Renal cortical epithelial cell (primary cell): ENCODE measurements at regions not wholly inside any gene's neighbourhood (a gene's known extent, or its start where the extent isn't known, plus 50 kb on each side); places are given as distances from the start of the nearest gene placed in this dataset.

Source experiments
- DNase-seq: peaks from one replicate; pipeline ENCODE4 v3.0.0-alpha.2; 2011; ENCODE audit warnings: low read depth

DNA sequence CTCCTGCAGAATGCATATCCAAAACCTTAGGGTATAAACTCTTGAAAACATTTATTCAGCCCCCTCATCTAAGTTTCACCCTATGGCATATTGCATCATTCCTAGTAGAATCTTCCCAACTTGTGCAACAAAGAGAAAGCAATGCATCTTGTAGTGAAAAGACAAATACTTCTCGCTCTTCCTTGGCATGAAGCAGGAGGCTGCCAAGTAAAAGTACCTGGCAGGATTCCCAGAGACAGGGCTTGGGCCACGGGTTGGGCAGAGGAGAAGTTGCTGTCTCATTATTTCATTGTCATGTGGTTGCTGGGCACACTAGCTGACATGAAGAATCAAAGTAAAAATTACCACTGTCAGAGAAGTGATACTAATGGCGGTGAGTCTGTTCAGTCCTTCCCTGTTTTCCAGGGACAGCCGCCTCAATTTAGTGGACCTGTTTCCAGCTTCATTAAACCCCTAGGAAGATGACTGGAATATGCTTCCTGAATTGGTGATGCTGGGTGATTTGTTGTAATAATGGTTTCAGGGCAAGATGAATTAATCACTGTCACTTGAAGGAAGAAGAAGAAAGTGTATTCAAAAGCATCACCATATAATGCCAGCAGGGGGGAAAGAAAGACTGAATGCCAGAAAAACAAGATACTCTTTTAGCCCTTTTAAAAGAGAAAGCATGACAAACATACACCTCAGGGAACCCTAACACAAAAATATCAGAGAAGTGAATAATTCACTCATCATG lies 380.5 kb upstream of the IGFBP7 start:
- DNase-seq = peak; percentile 75

DNA sequence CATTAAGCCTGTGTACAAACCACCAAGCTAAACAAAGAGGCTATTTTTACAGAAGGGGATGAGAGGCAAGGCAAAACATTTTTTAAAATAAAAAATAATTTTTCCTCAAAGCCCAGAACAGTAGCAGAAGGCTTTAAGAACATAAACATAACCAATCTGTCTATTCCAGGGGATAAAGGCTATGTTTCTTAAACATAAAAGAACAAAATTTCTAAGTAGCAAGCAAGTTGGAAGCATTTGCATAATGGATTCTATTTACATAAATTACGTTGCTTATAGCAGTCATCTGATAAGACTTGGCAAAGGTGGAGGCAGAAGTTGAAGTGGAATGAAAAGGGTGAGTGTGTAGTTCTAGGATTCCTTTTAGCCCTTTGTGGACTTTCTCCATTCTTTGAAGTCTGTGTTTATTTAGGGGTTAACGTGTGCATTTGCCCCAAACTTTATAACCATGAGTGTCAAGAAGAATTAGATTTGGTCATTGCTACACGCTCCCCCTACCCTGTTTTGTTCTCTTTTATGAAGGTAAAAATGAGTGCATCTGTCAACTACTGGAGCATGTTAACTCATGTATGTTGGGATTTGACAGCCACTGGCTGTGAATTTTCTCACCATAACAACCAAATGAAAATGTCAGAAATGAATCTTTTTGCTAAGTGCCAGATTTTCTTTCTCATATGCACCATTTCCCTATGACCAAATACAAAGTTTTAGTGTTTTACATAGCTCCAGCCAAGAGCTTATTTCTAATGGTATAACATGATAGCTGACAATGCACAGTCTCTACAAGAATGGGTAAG lies 378.4 kb upstream of the IGFBP7 start:
- DNase-seq = no peak

DNA sequence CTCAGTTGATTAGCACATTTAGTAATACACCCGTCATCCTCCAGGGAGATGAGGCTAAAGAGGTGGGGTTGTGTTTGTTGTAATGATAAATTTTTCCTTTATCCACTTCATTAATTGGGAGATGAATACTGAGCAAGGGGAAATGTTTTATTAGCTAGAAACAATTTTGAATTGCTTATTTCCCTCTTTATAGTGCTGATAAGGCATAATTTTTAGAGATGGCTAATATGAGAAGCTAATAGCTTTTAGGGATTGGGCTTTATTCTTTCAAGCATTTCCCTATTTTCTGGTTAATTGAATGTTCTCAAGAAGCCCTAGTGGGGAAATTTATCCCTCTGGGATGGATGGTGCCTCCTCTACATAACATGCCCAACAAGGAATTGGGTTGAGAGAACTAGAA lies 365.2 kb upstream of the IGFBP7 start:
- no peak for DNase-seq

DNA sequence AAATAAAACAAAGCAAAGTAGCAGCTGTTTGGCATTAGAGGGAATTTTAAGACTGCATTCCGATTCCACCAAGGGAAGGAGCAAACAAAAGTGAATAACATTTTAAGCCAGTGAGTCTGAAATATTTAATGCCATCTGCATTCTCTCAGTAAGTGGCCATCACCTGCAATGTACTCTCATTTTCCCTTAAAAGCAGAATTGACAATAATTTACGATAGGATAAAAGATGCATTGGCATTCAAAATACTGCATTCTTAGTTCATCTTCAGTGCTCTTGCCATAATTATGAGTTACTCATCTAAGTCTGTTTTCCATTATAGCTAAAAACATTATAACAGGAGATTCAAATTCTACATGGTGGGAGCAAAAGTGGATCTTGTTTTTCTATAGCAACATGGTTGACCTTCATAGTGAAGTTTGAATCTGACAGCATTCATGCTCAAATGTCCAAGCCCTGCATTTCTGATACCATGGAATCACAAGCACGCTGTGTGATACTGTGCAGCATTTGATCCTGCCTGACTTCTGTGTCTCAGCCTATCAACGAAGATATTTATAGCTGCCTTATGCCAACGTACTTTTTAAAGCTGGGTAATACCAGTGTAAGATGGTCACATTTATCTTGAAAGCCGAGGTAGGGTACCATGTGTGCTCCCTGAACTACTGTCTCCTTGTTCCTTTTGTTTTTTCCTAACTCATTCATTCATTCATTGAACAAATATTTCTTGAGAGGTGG lies 355.3 kb upstream of the IGFBP7 start:
- no peak for DNase-seq

DNA sequence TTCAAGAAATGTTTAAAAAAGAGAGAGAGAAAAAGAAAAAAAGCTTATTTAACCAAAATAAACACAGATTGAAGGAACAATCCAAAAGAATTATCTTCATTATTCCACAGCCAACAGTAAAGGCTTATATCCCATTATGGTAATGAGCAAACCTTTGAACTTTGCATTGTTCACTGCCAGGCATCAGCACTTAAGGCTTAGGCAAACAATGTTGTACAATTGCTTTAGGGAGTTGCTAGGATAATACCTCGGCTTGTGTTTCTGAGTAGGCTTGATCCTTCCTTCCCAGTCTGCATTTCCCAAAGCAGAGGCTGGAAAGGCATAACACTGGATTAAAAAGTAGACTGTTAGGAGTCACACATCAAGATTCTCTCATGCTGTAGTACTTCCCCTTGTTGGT lies 352.7 kb upstream of the IGFBP7 start:
- DNase-seq = peak; percentile 6

DNA sequence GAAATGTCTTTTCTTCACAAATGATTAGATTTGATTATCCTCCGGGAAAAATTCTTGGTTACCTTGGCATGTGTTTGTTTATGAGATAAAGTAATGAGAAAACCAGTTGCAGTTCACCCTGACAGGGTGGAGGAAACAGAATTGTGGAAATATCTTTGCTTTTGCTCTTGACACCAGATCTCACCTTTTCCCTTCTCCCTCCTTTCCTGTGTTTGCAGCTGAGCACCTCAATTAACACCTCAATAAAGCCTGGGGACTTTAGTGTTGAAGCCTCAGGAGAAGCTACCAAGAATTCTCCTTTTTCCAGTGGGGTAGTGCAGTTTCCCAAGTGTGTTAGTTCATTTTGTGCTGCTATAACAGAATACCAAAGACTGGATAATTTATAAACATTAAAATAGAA lies 350.8 kb upstream of the IGFBP7 start:
- no peak for DNase-seq

DNA sequence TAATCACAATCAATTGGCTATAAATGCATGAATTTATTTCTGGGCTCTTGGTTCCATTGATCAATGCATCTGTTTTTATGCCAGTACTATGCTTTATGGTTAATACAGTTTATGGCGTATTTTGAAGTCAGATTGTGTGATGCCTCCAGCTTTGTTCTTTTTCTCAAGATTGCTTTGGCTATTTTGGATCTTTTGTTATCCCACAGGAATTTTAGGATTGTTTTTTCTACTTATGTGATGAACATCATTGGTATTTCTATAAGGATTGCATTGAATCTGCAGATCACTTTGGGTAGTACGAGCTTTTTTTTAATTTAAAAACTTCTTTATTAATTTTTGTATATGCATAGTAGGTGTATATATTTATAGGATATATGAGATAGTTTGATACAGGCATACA lies 338.7 kb upstream of the IGFBP7 start:
- no peak for DNase-seq

DNA sequence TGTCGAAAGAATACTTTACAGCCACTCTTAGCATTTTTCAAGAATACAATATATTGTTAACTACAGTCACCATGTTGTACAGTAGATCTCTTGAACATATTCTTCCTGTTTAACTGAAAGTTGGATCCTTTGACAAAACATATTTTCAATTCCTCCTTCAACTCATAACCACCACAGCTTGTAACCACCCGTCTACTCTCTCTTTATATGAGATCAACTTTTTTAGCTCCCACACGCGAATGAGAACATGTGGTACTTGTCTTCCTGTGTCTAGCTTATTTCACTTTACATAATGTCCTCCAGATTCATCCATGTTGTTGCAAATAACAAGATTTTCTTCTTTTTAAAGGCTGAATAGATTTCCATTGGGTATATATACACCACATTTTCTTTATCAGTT lies 338.3 kb upstream of the IGFBP7 start:
- no peak for DNase-seq

DNA sequence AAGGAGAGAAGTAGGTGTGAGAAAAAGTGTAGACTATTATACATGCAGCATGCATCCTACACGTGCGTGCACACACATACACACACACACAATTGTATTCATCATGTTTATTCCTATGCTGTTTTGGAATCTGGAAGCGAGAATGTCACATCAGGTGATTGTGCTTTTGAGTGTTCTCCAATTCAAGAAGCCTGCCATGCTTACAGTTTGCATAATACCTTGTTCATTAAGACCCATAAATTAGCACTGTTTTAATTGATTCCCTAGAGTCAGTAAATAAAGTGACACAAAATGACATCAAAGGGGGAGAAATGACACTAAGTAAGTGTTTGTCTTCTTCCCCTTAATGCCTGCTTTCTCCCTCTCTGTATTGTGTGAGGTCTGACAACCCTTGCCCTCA lies 336.1 kb upstream of the IGFBP7 start:
- no peak for DNase-seq

DNA sequence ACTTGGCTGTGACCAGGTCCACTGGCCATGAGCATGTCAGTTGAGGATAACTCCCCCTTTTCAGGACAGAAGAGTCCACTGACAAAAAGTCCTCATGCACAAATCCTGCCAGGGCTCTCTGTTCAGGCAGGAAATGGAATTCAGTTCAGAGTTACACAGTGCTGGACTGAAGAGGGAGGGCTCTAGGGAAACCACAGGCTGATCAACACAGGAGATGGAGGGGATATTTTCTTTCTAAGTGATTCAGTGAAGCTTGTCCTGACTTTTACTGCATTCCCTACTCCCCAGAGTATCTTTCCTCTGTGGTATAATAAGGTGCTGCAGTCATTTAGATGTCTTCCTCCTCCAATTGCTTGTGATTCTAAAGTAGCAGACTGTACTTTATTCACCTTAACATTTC lies 335.5 kb upstream of the IGFBP7 start:
- DNase-seq = peak; percentile 23

DNA sequence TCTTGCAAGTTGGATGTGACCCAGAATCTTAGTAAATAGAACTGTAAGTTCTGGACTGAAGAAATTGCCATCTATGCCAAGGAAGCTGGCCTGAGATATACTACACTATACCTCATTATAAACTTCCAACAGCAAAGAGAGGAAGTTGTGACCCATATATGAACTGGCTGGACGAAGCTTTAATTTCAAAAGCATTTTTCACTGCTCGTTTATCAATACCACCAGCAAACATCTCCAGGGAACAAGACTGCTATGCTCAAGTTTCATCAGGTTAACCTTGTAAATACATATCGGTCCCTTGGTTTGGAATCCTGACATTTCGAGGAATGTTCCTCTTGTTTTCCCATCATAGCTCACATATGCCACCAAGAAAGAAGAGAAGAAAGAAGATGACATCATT lies 334.5 kb upstream of the IGFBP7 start:
- no peak for DNase-seq

DNA sequence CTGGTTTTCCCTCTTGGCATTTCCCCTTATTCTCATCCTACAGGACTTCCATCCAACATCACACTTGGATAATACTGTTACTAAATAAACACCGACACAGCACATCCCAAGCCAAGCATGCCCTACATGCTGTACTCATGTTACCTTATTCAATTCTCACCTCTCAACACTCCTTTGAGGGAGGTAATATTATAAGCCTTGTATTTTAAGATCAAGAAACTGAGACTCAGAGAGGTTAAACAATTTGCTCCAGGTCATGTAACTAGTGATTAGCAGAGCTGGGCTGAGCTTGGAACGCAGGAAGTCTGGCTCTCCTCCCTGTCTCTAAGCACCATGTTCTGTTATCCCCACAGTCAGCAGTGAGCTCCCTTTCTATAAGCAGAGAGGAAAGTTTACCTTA lies 333.6 kb upstream of the IGFBP7 start:
- DNase-seq = no peak

DNA sequence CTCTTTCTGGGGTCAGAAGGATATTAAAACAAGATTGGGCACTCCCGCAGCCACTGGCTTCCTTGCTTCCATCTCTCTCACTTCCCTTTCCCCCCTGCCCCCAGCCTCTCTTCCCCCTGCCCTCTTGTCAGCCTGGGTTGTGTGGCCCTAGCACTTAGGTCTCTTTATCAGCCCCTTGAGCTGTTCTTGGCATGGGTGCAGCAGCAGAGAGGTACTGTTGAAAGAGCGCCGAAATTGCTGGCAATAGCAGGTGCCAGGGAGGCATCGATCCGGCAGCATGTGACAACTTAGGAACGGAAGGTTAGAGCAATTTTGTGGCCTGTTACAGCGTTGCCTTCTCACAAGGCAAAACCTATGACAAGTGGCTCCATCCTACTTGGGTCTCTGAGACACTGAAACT lies 333.1 kb upstream of the IGFBP7 start:
- DNase-seq = no peak

DNA sequence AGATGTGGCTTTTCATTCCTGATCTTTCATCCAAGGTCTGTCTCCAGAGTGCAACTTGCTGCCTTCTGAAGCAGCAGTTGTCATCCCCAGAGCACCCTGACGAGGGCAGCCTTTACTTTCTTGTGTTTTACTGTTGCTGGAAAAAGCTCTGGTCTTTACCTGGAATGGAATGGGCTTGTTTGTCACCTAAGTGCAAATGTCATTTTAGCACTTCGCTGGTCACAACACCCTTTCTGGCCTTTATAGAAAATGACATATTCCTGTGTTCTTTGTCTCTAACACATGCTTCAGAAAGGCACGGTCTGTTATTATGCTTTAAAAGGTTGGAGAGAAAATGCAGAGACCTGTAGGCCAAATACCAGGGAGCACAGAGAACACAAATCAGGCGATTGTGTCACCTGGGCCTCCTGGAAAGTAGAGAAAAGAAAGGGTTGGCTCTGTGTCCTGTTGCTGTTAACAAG lies 332.7 kb upstream of the IGFBP7 start:
- peak; percentile 46 for DNase-seq

DNA sequence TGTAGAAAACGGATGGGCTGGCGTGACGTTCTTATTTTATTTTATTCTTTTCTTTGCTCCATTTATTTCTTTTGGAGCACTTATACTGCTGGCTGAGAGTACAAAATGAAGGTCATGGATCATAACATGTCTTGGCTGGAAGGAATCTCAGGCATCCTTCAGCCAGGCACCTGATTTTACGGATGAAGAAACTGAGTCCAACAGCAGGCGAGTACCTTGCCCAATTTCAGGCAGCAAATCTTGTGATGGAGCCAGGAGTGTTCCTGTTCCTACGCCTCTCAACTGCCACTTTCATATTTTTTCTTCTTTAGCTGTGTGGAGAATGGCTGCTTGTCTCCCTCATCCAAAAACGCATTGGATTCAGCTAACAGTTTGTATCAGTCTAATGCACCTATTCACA lies 332.1 kb upstream of the IGFBP7 start:
- no peak for DNase-seq

DNA sequence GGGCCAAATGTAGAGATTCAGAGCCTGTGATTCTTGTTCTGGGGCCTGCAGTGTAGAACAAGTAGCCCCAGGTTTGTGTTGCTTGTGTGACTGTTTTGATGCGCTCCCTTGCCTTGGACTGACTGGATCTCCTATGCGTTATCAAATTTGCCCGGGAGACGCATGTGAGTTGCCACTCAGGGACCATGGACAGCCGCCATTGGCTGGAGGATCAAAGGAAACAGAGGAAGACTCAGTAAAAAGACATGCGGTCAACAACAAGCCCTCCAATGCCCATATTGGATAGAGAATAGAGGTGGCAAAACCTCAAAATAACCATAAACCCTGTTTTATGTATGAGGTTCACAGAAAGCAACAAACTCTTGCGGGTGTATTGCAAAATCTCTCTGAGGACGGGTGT lies 327.5 kb upstream of the IGFBP7 start:
- no peak for DNase-seq

DNA sequence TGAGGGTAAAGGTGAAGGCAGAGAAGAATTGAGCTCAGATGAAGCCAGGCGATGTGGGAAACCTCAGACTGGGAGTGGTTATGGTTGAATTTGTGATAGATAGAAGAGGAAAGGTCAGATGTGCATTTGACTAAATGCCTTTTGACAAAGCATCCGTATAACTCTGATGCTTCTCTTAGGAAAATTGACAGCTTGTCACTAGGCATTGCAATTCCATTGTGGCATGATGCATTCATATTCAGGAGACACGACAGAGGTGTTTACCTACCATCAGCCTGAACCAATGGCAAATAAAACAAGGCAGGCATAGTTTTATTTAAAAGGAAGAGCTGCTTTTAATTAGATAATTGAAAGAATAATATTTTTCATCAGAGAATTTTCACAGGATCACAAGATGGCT lies 325.1 kb upstream of the IGFBP7 start:
- no peak for DNase-seq

DNA sequence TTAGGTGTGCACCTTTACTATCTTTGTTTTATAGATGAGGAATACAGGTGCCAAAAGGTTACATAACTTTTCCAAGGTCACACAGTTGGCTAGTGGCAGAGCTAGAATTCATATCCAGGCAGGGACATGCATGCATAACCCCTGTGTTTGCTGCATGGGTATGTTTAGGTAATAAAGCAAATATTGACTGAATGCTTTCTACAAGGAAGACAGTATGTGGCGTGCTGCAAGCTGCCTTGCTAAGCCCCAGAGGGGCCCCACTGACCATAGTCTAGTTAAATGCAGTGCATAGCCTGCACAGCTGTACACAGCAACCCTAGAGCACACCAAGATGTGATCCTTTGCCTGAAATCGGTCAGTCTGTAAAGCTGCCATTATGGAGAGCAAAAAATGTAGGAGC lies 320.5 kb upstream of the IGFBP7 start:
- no peak for DNase-seq

DNA sequence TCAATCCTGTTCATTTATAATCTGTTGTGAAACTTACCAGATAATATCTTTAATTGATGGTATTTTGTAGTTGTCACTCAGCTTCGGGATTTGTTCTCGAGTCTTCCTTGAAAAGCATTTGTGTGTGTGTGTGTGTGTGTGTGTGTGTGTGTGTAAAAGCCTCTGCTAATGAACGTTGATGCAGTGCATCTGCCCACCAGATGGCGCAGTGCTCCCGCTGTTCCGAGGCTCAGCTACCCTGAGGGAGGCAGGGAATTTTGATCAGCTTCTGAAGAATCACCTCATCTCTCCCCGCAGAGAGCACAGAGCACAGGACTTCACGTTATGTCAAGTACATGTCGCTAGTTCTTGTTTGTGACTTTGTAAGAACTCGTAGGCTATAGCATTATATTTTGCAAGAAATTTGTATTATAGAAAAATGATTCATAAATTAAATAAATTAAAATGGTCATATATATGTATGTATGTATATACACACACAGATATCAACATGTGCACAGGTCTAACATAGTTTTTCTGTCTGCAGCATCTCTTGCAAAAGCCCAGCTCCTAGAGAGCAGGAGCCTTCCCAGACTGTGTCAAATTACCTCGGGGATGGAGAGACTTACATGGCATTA lies 316.7 kb upstream of the IGFBP7 start:
- peak; percentile 59 for DNase-seq

DNA sequence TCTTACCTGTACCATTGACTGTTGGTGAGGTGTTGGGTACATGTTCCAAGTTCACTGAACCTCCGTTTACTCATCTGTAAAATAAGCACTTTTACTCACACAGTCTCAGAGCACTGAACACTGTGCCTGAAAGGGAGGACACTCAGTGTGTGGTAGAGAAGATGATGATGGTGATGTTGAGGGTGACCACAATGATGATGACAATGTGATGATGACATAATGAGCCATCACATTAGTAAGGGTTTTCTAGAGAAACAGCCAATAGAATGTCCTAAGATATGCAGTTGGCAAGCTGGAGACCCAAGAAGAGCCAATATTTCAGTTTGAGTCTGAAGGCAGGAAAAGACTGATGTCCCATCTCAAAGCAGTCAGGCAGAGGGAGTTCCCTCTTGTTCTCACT lies 315.4 kb upstream of the IGFBP7 start:
- DNase-seq = peak; percentile 4

DNA sequence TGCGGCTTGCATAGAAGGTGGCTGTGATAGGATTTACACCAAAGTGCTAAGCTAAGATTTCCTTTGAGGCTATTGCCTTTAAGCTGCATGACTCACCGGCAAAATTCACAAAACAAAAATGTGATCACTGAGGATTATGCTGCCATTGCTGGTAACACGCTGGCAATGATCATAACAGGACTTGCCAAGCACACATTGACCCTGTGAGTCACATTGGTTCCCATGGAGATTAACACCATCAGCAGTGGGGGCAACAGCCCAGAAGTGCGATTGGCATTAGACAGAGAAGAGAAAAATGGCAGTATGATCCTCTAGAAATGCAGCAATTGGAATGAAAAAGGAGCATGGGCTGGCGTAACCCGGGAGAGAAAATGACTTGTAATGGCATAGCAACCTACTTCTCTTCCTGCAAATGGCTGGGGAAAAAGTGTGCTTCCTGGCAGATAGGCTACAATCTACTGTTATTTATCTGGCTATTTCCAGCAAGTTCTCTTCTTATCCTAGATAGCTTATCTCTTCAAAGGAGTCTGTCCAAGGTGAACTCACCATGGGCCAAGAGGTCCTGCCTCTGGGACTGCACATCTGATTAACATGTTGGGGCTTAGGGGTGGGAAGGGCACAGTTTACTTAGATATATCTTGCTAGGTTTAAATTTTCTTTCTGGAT lies 314.2 kb upstream of the IGFBP7 start:
- DNase-seq = peak; percentile 92

DNA sequence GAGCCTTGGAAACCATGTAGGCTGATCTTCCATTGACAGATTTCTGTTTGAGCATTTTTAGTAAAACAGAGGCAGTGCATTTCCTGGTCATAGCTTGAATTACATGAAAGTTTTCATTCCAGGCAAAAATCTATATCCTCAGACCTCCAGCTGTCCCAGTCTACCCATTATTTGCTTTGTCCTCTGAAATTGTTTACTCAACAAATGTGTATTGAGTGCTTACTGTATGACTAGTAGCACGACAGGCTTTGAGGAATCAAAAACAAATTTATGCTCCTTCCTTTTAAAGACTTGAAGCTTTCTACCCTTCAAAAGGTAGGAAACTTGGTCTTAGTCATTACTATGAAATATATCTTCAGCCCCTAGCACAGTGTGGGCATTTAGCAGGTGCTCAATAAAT lies 307.9 kb upstream of the IGFBP7 start:
- DNase-seq = no peak
